Gastroesophageal sphincter (tissue), 3 donors: ENCODE measurements at regions not wholly inside any gene's neighbourhood (a gene's known extent, or its start where the extent isn't known, plus 50 kb on each side); places are given as distances from the start of the nearest gene placed in this dataset.

Experiments used
- EP300 ChIP-seq: sonication (generic); formaldehyde crosslinking; IDR thresholded peaks from one replicate; pipeline ENCODE4 v1.6.1; 2017; ENCODE audit warnings: antibody characterized with exemption, mild to moderate bottlenecking
- POLR2A ChIP-seq, 2 donors: fragments of 450-650 bp; IDR thresholded peaks; one replicate each; pipeline ENCODE4 v1.6.1; 2017; ENCODE audit warnings: antibody characterized with exemption in 2 of 2, mild to moderate bottlenecking in 2 of 2, moderate library complexity in 1 of 2
- POLR2AphosphoS5 ChIP-seq: sonication (generic); formaldehyde crosslinking; IDR thresholded peaks from one replicate; pipeline ENCODE4 v1.6.1; 2017; ENCODE audit warnings: antibody characterized with exemption
- TF ChIP-seq, protein P1 (sequence below), 4 experiments: fragments of 200-600 bp in 2 of 4; fragments of 450-650 bp in 2 of 4; sonication (generic) in 1 of 4; IDR thresholded peaks; one replicate each; pipeline ENCODE4 v1.5.1; 2017 to 2019; ENCODE audit warnings: antibody characterized with exemption in 4 of 4, mild to moderate bottlenecking in 2 of 4, moderate library complexity in 2 of 4

- TF ChIP-seq, protein P1, sequence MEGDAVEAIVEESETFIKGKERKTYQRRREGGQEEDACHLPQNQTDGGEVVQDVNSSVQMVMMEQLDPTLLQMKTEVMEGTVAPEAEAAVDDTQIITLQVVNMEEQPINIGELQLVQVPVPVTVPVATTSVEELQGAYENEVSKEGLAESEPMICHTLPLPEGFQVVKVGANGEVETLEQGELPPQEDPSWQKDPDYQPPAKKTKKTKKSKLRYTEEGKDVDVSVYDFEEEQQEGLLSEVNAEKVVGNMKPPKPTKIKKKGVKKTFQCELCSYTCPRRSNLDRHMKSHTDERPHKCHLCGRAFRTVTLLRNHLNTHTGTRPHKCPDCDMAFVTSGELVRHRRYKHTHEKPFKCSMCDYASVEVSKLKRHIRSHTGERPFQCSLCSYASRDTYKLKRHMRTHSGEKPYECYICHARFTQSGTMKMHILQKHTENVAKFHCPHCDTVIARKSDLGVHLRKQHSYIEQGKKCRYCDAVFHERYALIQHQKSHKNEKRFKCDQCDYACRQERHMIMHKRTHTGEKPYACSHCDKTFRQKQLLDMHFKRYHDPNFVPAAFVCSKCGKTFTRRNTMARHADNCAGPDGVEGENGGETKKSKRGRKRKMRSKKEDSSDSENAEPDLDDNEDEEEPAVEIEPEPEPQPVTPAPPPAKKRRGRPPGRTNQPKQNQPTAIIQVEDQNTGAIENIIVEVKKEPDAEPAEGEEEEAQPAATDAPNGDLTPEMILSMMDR (IDR thresholded peaks at IDR 0.05) = no peak
- TF ChIP-seq POLR2A (IDR thresholded peaks at IDR 0.05) (no peak), POLR2AphosphoS5 (no peak), EP300 (no peak)
Measured at GRCh38 chr15:70261083-70261482, 163.4 kb upstream of the TLE3 start.
